T-helper 17 cell (primary cell): ENCODE measurements at regions not wholly inside any gene's neighbourhood (a gene's known extent, or its start where the extent isn't known, plus 50 kb on each side); places are given as distances from the start of the nearest gene placed in this dataset.
"Not testable (repeated sequence)": the region's sequence is repeated elsewhere in the genome, so short reads cannot be mapped to it uniquely, and the experiment has no call there.

Experiments
- ATAC-seq: fragments of 150-1000 bp; cut with Tn5 transposase; 2 replicates; pipeline ENCODE4 v1.10.0; 2021; ENCODE audit warnings: mild to moderate bottlenecking, moderate library complexity
- DNase-seq, 3 donors: peaks; one replicate each; pipeline versions ENCODE4 v3.0.0 to v3.0.0-alpha.2; 2020 to 2021
- H3K9me3 ChIP-seq: one replicate; pipeline ENCODE4 v1.7.0; 2013; ENCODE audit warnings: low read length, mild to moderate bottlenecking; ENCODE audit not compliant: control insufficient read depth, poor library complexity, severe bottlenecking
- H3K27ac Mint-ChIP-seq: one replicate; pipeline ENCODE4 v1.8.0; 2022; ENCODE audit warnings: mild to moderate bottlenecking, moderate library complexity, mixed read lengths
- H3K27me3 Mint-ChIP-seq: one replicate; pipeline ENCODE4 v1.8.0; 2022; ENCODE audit warnings: mixed read lengths
- H3K36me3 Mint-ChIP-seq: one replicate; pipeline ENCODE4 v1.8.0; 2022; ENCODE audit warnings: low read depth, mixed read lengths
- H3K4me1 Mint-ChIP-seq: one replicate; pipeline ENCODE4 v1.8.0; 2022; ENCODE audit warnings: mild to moderate bottlenecking, mixed read lengths
- H3K4me3 Mint-ChIP-seq: one replicate; pipeline ENCODE4 v1.8.0; 2022; ENCODE audit warnings: mild to moderate bottlenecking, moderate library complexity, mixed read lengths

DNA sequence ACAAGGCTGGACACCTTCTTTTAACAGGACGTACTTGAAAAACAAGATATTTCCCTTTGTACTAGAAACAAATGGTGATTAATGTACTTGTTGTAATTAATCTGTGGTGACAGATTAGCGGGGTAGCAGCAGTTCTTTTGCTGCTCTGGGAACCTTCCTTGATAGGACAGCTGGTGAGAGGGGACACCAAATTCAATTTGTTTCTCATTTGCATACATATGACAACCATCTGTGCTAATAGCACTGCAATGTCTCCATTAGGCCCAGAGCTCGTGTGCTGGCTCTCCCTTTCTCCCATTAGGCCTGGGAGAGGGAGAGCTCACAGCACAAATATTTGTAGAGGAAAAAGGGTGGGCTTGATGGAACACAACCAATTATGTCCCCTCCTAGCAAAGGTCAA lies 221.0 kb upstream of the HS3ST3A1 start:
- H3K4me1 Mint-ChIP-seq, result no peaks in the 10 kb centered on the region
- DNase-seq, result no peak
- ATAC-seq, result no peak
- H3K4me3 Mint-ChIP-seq, result no peak overlapping the region
- no peaks in the 10 kb centered on the region for H3K27me3 Mint-ChIP-seq
- H3K9me3 ChIP-seq, result no peaks in the 10 kb centered on the region
- no peak overlapping the region for H3K27ac Mint-ChIP-seq
- no peaks in the 10 kb centered on the region for H3K36me3 Mint-ChIP-seq

DNA sequence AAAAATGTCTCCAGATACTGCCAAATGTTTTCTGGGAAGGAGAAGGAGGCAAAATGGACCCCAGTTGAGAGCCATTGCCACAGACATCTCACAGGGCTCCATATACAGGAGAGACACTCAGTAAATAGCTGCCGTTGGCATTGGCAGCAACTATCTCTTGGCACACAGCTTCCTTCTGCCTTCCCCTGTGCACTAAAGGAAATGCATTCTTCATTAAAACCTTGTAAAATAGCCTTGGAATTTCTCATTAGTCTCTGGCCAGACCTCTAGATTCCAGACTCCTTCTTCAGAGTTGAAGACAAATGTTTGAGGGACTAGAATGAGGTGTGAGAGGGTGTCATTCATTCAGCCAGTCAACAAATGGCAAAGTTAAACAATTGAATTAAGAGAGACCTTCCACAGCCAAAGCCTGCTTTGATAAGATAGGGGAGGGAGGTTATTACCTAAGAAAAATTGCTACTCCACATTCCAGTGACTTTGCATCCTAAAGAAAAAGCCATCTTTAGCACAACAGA lies 223.9 kb upstream of the HS3ST3A1 start:
- no peaks in the 10 kb centered on the region for H3K27me3 Mint-ChIP-seq
- no peaks in the 10 kb centered on the region for H3K36me3 Mint-ChIP-seq
- DNase-seq, result no peak
- H3K27ac Mint-ChIP-seq, result no peak overlapping the region
- H3K9me3 ChIP-seq, result no peaks in the 10 kb centered on the region
- no peak for ATAC-seq
- H3K4me1 Mint-ChIP-seq, result no peaks in the 10 kb centered on the region
- no peak overlapping the region for H3K4me3 Mint-ChIP-seq

DNA sequence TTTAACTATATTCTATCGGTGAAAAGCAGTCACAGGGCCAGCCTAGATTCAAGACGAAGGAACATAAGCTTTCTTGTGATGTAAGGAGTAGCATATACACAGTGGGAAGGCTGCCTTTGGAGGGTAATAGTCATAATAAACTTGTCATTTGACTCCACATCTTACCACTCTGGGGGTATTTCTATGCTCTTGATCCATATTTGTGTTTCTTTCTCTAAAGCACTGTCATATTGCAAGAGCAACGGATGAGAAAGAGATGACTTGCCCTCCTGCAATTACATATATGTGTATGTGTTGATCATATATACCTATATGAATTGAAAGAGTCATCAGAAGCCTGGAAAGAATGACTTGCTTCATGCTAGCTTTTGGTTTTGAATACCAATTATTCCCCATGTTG lies 225.4 kb upstream of the HS3ST3A1 start:
- no peak overlapping the region for H3K4me3 Mint-ChIP-seq
- DNase-seq, result no peak
- no peaks in the 10 kb centered on the region for H3K4me1 Mint-ChIP-seq
- H3K36me3 Mint-ChIP-seq, result no peaks in the 10 kb centered on the region
- H3K27me3 Mint-ChIP-seq, result no peaks in the 10 kb centered on the region
- no peak overlapping the region for H3K27ac Mint-ChIP-seq
- no peaks in the 10 kb centered on the region for H3K9me3 ChIP-seq
- no peak for ATAC-seq

DNA sequence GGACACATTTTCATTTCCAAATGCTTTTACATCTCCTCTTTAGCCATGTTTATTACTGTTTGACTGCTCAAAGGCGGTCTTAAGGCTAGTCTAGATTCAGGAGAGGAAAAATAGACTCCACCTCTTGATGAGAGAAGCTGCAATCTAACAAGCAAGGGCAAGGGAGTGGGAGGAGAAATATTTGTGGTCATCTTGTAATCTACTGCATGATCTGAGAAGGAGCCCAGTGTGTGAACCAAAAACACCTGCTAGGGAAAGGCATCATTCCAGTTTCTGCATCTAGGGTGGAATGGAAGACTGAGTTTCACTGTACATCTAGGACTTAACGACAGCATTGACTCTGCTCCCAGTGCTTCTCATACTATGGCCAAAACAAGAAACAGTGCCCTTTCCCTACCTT lies 232.2 kb upstream of the HS3ST3A1 start:
- H3K9me3 ChIP-seq, result no peaks in the 10 kb centered on the region
- H3K27ac Mint-ChIP-seq, result no peak overlapping the region
- no peak for ATAC-seq

DNA sequence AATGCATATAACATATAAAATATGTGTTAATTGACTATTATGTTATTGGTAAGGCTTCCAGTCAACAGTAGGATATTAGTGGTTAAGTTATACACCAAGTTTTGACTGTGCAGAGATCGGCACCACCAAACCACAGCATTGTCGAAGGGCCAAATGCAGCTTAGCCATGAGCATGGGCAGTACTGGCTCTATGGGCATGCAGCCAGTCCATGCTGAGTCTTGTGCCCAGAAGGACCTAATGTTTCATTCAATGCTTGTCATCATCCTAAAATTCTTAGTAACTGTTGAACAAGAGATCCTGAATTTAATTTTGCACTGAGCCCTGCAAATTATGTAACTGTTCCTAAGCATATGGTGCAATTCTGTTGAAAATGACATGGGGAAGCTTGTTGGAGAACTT lies 233.4 kb upstream of the HS3ST3A1 start:
- Mint-ChIP-seq H3K4me3 (no peak overlapping the region), H3K4me1 (no peaks in the 10 kb centered on the region), H3K27me3 (no peaks in the 10 kb centered on the region), H3K36me3 (peaks cover 3% of the 10 kb centered on the region), H3K27ac (no peak overlapping the region)
- no peaks in the 10 kb centered on the region for H3K9me3 ChIP-seq
- DNase-seq (no peak), ATAC-seq (no peak)

More for the DNA sequence above, 232.2 kb upstream of the HS3ST3A1 start:
- Mint-ChIP-seq H3K36me3 (peaks cover 3% of the 10 kb centered on the region), H3K4me3 (no peak overlapping the region), H3K4me1 (no peaks in the 10 kb centered on the region), H3K27me3 (no peaks in the 10 kb centered on the region)
- DNase-seq, result no peak

DNA sequence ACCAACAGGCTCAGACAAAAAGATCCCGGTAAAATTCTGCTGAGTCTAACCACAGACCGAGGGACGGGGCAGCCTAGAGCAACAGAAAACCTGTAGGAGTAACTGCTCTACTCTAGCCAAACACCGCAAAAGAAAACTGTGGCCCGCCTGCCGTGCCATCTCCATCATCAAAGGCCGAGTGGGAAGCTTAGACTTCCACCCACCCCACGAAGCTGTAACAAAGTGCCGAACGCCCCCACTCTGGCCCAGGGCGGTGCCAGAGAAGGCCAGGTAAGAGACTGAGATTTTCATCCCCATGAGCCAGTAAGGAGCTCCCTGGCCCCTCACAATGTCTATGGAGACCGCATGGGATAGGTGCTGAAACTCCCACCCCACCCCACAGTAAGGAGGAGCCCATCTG lies 231.9 kb upstream of the COX10 start:
- H3K4me3 Mint-ChIP-seq, result no peak overlapping the region
- no peaks in the 10 kb centered on the region for H3K27me3 Mint-ChIP-seq
- H3K4me1 Mint-ChIP-seq, result no peaks in the 10 kb centered on the region
- H3K27ac Mint-ChIP-seq, result no peak overlapping the region
- ATAC-seq, result no peak
- peaks cover 3% of the 10 kb centered on the region for H3K36me3 Mint-ChIP-seq
- H3K9me3 ChIP-seq, result no peaks in the 10 kb centered on the region
- no peak for DNase-seq

DNA sequence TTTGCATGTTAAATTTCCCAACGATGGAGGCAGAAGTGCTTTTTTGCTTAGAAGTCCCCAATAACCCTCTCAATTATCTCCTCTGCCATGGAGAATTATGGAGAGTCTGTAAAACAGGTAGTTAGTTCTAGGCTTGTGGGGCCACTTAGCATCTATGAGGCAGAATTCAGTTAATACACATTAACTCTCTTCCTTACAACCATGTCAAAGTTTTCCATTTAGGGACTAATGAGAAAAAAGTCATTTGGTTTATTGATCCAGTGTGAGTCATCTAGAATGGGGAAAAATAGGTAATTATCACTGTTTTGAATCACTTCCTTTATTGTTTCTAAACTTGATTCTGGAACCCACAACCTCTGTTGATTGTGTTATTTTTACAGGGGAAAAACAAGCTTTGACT lies 229.1 kb upstream of the COX10 start:
- no peak overlapping the region for H3K4me3 Mint-ChIP-seq
- no peak for ATAC-seq
- no peak overlapping the region for H3K27ac Mint-ChIP-seq
- H3K27me3 Mint-ChIP-seq, result no peaks in the 10 kb centered on the region
- no peaks in the 10 kb centered on the region for H3K4me1 Mint-ChIP-seq
- peaks cover 3% of the 10 kb centered on the region for H3K36me3 Mint-ChIP-seq
- H3K9me3 ChIP-seq, result no peaks in the 10 kb centered on the region
- no peak for DNase-seq

DNA sequence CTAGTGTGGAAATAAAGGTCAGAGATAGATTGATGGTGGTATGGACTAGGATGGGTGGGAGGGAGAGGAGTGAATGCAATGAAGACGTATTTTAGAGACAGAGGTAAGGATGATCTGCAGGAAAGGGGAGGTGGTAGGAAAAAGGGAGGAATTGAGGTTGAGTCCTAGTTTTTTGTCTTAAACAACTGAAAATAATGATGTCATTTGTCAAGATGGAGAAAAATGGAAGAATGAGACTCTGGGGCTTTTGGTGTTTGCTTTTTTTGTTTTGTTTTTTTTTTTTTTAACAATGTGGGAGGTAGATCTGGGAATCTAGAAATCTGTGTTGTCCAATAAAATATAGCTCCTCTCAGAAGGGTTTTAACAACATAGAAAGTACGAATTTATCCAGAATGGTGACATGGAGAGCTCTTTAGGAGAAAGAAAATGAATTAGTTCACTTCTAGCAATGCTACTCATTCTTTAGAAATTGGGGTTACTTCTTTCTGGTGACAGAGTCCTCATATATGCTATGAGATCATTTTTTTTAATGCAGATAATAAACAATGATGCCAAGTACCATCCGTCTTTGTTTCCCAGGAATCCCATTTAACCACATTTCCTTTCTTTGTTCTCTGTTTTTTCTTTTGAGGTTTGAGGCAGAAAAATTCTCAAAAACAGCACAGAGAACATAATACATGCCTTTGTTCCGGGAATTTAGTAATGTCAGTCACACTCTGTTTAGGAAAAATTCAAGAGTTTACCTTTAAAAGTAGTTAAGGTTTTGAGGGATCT lies 225.3 kb upstream of the COX10 start:
- Mint-ChIP-seq H3K27me3 (no peaks in the 10 kb centered on the region), H3K4me3 (no peak overlapping the region), H3K4me1 (no peaks in the 10 kb centered on the region), H3K36me3 (no peaks in the 10 kb centered on the region), H3K27ac (no peak overlapping the region)
- no peak for DNase-seq
- H3K9me3 ChIP-seq, result no peaks in the 10 kb centered on the region
- no peak for ATAC-seq

DNA sequence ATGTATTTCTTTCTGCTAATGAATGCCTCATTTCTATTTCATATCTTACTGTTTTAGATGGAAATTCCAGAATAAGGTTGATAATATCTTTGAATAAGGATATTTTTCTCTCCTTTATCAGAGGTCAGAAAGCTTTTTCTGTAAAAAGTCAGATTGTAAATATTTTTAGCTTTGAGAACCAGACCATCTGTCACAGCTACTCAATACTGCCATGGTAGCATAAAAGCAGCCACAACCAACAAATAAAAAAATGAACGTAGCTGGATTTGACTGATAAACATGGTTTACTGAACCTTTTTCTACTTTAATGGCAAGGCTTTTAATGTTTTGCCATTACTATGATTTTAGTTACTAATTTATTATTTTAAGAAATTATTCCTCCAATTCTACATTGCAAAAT lies 217.4 kb upstream of the COX10 start:
- peaks cover 2% of the 10 kb centered on the region for H3K36me3 Mint-ChIP-seq
- no peaks in the 10 kb centered on the region for H3K9me3 ChIP-seq
- no peaks in the 10 kb centered on the region for H3K27me3 Mint-ChIP-seq
- H3K4me3 Mint-ChIP-seq, result no peak overlapping the region
- no peak overlapping the region for H3K27ac Mint-ChIP-seq
- DNase-seq (no peak), ATAC-seq (no peak)
- H3K4me1 Mint-ChIP-seq, result no peaks in the 10 kb centered on the region

DNA sequence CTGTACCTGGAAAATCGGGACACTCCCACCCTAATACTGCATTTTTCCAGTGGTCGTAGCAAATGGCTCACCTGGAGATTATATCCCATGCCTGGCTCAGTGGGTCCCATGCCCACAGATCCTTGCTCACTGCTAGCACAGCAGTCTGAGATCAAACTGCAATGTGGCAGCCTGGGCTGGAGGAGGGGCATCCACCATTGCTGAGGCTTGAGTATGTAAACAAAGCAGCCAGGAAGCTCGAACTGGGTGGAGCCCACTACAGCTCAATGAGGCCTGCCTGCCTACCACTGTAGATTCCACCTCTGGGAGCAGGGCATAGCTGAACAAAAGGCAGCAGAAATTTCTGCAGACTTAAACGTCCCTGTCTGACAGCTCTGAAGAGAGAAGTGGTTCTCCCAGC lies 213.6 kb upstream of the COX10 start:
- DNase-seq, H3K27me3 Mint-ChIP-seq, H3K9me3 ChIP-seq, H3K36me3 Mint-ChIP-seq, H3K27ac Mint-ChIP-seq, H3K4me1 Mint-ChIP-seq, H3K4me3 Mint-ChIP-seq, ATAC-seq: not testable (repeated sequence)

DNA sequence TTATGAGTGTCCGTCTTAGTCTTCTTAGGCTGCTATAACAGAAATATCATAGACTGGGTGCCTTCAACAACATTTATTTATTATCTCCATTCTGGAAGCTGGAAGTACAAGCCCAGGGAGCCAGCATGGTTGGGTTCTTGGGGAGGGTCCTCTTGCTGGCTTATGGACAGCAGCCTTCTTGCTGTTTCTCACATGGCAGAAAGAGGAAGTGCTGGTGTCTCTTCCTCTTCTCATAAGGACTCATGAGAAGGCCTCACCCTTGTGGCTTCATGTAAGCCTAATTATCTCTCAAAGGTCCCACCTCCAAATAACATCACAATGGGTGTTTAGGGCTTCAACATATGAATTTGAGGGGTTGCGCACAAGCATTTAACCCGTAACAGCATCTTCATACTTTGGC lies 207.0 kb upstream of the COX10 start:
- no peak overlapping the region for H3K4me3 Mint-ChIP-seq
- ATAC-seq (no peak), DNase-seq (no peak)
- H3K4me1 Mint-ChIP-seq, result no peaks in the 10 kb centered on the region
- H3K36me3 Mint-ChIP-seq, result no peaks in the 10 kb centered on the region
- no peaks in the 10 kb centered on the region for H3K27me3 Mint-ChIP-seq
- no peaks in the 10 kb centered on the region for H3K9me3 ChIP-seq
- no peak overlapping the region for H3K27ac Mint-ChIP-seq

DNA sequence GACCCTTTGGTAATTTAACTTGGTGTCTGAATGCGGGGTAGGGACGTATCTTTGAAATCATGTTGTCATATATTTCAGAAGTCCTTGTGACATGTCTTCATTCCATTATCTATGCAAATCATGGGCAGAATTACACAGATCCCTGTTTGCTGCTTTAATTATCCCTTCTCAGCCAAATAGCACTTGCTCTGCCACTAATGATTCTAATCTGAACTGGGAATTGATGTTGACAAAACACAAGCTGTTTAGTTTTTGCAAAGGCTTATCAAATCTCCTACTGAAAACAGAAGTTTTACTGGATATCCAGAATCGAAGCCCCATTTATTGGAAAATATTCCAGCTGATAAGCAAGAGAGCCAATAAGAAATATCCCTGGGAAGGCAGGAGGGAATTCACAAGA lies 205.9 kb upstream of the COX10 start:
- Mint-ChIP-seq H3K27ac (no peak overlapping the region), H3K36me3 (no peaks in the 10 kb centered on the region), H3K4me3 (no peak overlapping the region), H3K27me3 (no peaks in the 10 kb centered on the region), H3K4me1 (no peaks in the 10 kb centered on the region)
- no peaks in the 10 kb centered on the region for H3K9me3 ChIP-seq
- ATAC-seq (no peak), DNase-seq (no peak)

DNA sequence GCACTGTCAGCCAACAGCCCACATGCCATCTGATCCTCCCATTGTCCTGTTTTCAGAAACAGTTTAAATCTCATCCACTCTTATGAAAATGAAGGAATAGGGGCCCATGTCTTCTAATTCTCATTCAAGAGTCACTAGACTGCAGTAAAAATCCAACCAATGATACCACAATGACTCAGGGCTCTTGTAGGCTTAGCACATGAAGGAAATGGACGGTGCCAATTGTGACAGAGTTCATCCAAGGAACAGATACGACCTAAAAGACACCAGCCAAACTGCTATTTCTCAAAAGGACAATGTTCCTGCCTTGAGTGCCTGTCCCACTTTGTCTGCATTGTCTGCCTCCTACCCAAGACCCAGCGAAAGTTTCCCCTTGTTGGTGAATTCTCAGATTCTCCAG lies 204.8 kb upstream of the COX10 start:
- ATAC-seq, result no peak
- H3K36me3 Mint-ChIP-seq, result no peaks in the 10 kb centered on the region
- H3K27ac Mint-ChIP-seq, result no peak overlapping the region
- H3K4me1 Mint-ChIP-seq, result no peaks in the 10 kb centered on the region
- H3K4me3 Mint-ChIP-seq, result no peak overlapping the region
- H3K27me3 Mint-ChIP-seq, result no peaks in the 10 kb centered on the region
- H3K9me3 ChIP-seq, result no peaks in the 10 kb centered on the region
- no peak for DNase-seq

DNA sequence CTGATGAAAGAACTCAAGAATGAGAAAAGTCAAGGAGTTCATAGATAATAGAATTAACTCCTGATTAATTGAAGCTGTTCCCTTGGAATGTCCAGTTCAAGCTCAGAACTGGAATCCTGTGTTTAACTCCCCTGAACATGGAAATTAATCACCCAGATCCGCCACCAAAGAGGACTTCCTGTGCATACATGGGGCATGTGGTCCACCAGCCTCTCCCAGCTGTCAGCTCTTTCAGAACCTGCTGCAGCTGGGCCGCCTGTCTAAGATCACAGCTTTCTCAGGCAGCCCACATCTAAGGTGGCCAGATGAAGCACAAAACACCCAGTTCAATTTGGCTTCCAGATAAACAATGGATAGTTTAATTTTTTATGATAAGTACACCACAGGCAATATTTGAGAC lies 203.7 kb upstream of the COX10 start:
- H3K27me3 Mint-ChIP-seq, result no peaks in the 10 kb centered on the region
- no peak overlapping the region for H3K4me3 Mint-ChIP-seq
- no peak overlapping the region for H3K27ac Mint-ChIP-seq
- H3K36me3 Mint-ChIP-seq, result no peaks in the 10 kb centered on the region
- H3K9me3 ChIP-seq, result no peaks in the 10 kb centered on the region
- ATAC-seq, result no peak
- peaks cover 4% of the 10 kb centered on the region for H3K4me1 Mint-ChIP-seq
- no peak for DNase-seq
